T1000 (cell line): ENCODE measurements at regions not wholly inside any gene's neighbourhood (a gene's known extent, or its start where the extent isn't known, plus 50 kb on each side); places are given as distances from the start of the nearest gene placed in this dataset.
"Not testable (repeated sequence)": the region's sequence is repeated elsewhere in the genome, so short reads cannot be mapped to it uniquely, and the experiment has no call there.

Source experiments
- DNase-seq: peaks from one replicate; lab custom pipeline; 2025; ENCODE audit warnings: mixed read lengths; lab: John Stamatoyannopoulos, UW

GRCh38 chr4:29948451-29948850 lies 771.7 kb upstream of the PCDH7 start:
- no peak for DNase-seq

GRCh38 chr4:29948858-29949257 lies 771.3 kb upstream of the PCDH7 start:
- DNase-seq: no peak

DNA sequence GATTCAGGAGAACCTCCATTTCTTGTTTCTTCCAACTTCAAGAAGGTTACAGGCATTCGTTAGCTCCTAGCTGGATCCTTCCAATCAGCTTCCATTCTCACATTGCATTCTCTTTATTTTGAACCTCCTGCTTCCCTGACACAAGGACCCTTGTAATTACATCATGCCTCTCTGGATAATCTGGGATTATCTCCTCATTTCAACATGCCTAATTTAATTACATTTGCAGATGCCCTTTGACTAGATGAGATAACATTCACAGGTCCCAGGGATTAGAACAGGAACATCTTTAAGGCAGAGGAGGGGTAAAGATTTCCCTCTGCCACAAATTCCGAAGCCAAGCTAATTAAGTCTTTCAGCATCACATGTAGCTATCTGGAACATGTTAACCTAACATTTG lies 753.8 kb upstream of the PCDH7 start:
- DNase-seq: no peak

DNA sequence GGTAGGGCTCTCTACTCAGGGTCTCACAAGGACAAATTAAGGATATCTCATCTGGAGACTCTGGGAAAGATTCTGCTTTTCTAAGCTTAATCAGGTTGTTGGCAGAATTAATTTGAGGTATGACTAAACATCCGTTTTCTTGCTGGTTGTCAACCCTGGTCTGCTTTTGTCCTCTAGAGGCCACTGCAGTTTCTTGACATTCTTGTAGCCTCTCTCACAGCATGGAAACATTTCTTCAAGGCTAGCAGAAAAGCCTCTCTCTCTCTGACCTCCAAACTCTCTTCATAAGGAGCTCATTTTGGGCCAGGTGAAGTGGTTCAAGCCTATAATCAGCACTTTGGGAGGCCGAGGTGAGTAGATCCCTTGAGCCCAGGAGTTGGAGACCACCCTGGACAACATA lies 749.5 kb upstream of the PCDH7 start:
- DNase-seq: no peak

- no peak for DNase-seq
These were observed 748.0 kb upstream of the PCDH7 start for GRCh38 chr4:29972121-29972520.

GRCh38 chr4:29983890-29984289 lies 736.3 kb upstream of the PCDH7 start:
- no peak for DNase-seq

DNA sequence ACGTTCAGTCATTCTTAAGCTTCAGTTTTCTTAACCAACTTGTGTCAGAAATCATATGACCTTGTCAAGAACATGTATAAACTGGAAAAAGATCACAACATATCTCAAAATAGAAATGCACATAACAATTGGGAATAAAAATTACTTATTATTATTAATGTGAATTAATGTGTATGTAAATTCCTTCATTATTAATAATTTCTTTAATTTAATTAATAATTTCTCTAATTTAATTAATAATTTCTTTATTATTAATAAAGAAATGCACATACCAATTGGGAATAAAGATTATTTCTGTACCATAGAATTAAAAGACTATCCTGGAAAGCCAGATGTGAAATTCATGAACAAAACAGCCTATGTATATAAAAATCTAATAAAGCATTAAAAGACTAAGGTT lies 718.5 kb upstream of the PCDH7 start:
- no peak for DNase-seq

GRCh38 chr4:30002341-30002740 lies 717.8 kb upstream of the PCDH7 start:
- DNase-seq: no peak

DNA sequence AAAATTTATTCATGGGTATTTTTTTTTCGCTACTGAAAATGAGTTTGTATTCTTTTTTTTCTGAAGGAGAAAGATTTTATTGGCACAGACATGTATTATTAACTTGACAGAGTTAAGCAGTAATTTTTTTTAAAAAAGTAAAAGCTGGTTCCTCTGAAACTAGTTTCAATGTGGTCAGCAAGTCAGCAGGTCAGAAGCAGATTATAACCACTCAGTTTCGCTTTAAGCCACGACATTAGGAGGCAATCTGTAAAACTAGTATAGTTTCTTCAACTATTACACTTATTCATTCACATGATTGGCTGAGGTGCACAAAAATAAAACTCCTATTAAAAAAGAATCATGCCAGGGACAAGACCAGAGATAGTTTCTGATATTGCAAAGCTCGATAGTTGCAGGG lies 714.2 kb upstream of the PCDH7 start:
- no peak for DNase-seq

DNA sequence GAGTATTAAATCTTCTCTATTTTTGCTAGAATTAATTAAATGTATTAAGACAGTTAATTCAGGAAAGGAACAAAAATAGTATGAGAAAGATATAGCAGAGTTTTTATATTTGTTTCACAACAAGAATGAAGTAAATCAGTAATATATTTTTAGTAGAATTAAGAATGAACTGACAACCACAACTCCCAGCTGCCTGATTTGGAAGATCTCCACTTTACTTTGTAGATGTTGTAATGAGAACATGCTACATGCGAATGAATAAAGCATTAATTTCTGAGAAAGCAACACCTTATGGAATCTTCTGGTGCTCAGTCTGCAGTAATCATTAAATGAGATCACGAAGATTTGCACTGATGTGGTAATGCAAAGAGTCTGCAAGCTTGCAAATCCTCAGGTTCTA lies 695.6 kb upstream of the PCDH7 start:
- DNase-seq: no peak

GRCh38 chr4:30028826-30029225 lies 691.3 kb upstream of the PCDH7 start:
- DNase-seq: no peak

DNA sequence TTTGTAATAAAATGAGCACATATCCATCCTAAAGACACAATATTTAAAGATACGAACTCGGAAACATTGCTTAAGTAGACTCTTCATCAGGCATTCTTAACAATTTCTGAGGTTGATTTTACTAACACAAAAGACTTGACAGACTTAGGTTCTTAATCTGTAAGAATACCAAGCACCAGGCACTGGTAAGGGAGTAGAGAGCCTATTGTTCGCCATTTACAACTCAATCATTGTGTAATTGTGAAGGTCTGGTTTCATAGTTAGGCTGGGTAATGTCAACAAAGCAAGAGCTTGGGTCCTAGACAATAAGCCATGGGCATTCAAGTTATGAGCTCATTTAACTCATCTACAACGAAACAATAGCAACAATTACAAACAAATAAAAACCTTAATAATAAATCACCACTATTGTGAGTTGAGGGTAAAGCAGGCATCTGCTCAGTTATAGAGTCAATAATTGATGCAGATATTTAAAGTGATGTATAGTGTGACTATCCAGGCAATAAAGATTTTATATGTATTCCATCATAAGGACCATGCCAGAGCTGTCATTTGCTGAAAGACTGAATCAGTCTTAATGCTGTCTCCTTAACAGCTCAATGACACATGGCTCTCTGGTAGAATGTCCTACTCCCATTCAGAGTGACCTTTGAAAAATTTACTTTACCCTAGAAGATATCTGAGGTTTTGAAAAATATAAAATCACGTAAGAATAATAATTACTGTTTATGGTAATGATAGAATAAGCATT lies 664.0 kb upstream of the PCDH7 start:
- DNase-seq: no peak

- DNase-seq: no peak
These were observed 651.9 kb upstream of the PCDH7 start for GRCh38 chr4:30068234-30068633.

DNA sequence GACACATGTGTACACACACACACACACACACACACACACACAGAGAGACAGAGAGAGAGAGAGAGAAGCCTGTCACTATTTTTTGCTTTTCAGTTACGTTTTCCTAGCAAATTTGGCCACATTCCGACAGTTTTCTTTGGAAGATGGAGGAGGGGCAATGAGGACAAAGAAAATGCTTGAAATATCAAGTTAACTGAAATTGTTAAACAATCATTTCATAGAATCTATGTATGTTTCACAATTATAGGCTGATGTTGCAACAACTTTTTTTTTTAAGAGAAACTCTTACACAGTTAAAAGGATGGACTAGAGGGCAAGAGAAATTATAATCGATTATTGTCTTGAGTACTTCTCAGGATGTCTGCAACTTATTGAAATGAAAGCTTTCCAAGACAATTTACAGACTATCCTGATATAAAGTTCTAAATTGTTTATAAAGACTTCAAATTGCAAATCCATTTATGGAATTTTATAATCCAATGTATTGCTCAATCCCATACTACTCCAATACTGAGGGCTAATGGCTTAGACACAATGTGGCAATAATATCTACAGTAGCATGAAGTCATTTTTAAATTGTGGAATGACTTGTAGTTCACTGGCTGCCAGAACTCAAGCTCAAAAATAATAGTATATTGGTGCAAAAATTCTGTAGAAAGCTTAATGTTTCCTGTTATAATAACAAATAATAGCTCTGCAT lies 647.0 kb upstream of the PCDH7 start:
- DNase-seq: no peak

GRCh38 chr4:30092420-30093128 lies 627.6 kb upstream of the PCDH7 start:
- not testable (repeated sequence) for DNase-seq

GRCh38 chr4:30094887-30095286 lies 625.3 kb upstream of the PCDH7 start:
- no peak for DNase-seq

DNA sequence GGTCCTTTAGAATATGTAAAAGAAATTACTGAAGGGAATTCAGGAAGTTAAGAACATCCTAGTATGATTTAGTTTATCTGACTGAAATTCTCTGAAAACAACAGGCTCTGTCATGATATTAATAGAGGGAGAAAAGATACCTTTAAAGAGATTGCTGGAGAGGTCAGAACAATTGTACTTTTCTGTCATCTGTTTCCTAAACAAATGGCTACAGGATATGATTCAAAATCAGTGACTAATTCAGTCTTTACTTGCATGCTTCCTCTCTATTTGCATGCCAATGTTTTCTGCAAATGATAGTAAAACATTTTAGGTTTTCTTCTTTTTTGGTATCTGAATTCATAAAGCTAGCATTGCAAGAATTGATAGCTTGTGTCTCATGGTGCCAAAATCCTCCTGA lies 616.7 kb upstream of the PCDH7 start:
- DNase-seq: no peak

- DNase-seq: no peak
These were observed 603.8 kb upstream of the PCDH7 start for GRCh38 chr4:30116401-30116800.

DNA sequence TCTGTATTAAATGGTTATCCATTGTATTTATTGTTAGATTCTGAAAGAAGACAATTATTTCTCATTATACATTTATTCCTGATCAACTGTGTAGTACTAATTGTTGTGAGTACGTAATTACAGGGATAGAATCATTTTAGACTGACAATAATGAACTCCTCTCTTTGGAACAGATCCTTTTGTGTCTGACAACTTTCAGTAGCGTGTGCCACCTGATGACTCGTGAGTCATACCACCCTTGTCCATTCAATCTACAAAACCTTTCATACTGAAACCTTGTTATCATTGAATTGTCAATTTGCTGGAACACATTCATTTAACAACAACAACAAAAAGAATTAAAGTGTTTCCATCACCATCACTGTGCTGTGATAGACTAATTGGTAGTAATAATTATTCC lies 602.7 kb upstream of the PCDH7 start:
- no peak for DNase-seq

DNA sequence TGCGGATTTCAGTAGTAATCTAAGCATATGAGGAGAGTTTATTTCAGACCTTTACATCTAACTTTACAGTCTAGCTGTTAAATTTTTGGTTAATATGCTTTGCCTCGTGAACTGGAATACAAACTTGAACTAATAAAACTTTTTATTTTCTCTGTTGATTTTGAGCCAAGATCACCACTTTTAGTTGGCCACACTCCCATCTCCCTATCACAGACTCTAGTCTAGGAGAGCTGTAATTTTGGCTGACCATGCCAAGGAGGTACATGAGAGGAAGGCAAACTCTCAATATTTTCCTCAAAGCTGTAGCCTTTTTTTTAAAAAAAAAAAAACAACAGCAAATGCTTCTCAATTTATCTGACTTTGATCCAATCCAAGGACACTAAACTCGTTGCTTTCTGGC lies 597.5 kb upstream of the PCDH7 start:
- no peak for DNase-seq

DNA sequence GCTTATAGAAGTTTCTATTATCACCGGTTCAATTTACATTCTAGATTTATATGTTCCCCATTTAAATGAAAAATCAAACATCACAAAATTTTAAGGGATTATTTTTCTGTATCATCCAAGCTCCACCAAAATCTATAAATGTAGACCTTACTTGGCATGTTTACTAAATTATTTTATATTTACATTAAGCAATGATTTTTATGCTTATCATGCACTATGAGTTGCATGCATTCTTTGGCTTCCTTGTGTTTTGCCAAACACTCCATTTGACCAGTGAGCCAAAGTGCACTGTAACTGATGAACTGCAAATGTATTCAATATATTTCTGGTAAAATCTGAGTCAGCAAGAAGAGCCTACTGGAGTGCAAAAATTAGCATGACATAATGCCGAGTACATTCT lies 595.5 kb upstream of the PCDH7 start:
- DNase-seq: not testable (repeated sequence)

DNA sequence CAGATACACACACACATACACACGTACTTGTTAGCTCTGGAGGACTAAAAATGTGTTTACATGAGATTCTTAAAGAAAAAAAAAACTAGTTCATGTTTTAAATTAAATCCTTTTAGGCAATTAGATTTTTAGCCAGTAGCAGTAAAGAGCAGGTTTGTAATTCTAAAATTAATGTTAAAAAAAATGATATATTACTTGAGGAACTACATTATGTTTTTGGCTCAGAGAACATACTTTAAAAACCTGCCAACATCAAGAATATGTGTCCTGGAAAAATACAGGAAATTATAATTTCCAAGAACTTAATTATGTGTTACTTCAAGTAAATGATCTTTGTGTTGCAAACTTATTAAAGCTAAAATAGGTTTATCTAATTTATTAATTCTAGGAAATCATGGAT lies 594.3 kb upstream of the PCDH7 start:
- no peak for DNase-seq

DNA sequence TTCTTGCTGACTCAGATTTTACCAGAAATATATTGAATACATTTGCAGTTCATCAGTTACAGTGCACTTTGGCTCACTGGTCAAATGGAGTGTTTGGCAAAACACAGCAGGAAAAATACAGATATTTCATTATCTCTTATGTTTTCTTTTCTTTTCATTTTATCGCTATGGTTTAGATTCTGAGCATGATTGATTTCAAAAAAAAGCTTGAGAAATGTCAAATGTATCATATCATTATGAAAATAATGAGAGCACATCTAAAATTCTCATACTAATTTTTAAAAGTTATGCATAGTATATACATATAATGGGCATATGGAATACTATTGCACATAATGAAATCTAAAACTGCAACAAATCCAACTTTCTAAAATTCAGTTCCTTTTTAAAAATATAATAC lies 593.8 kb upstream of the PCDH7 start:
- DNase-seq: no peak
